C4-2B (cell line): ENCODE measurements at regions not wholly inside any gene's neighbourhood (a gene's known extent, or its start where the extent isn't known, plus 50 kb on each side); places are given as distances from the start of the nearest gene placed in this dataset.

Source experiments
- ZFX ChIP-seq: fragments of 450-650 bp; IDR thresholded peaks from 2 replicates; pipeline ENCODE4 v1.6.1; 2017
- TF ChIP-seq, protein P1 (sequence below): fragments of 450-650 bp; conservative IDR thresholded peaks from 2 replicates; pipeline ENCODE4 v1.5.1; 2017; ENCODE audit warnings: mild to moderate bottlenecking

DNA sequence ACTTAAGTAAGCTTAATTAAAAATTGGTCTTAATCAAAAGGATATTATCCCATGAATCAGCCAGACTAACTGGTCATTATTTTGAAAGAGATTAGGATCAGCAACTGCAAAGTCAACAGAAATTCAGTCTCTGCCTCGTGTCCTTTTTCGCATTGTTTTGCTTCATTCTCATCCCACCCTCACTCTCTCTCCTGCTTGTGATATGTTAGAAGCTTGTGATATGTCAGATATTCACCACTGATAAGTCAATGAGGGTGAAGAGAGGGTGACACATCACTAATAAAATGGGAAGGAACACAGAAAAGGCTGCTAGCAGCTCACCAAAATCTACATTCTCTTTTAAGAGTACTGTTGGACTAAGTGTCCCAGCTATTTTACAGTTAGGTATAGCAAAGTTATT, 146.1 kb downstream of the SUCNR1 start:
- TF ChIP-seq, protein P1, sequence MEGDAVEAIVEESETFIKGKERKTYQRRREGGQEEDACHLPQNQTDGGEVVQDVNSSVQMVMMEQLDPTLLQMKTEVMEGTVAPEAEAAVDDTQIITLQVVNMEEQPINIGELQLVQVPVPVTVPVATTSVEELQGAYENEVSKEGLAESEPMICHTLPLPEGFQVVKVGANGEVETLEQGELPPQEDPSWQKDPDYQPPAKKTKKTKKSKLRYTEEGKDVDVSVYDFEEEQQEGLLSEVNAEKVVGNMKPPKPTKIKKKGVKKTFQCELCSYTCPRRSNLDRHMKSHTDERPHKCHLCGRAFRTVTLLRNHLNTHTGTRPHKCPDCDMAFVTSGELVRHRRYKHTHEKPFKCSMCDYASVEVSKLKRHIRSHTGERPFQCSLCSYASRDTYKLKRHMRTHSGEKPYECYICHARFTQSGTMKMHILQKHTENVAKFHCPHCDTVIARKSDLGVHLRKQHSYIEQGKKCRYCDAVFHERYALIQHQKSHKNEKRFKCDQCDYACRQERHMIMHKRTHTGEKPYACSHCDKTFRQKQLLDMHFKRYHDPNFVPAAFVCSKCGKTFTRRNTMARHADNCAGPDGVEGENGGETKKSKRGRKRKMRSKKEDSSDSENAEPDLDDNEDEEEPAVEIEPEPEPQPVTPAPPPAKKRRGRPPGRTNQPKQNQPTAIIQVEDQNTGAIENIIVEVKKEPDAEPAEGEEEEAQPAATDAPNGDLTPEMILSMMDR, result no peak
- no peak for TF ChIP-seq ZFX
